Glutamatergic neuron (in vitro differentiated cells): ENCODE measurements at regions not wholly inside any gene's neighbourhood (a gene's known extent, or its start where the extent isn't known, plus 50 kb on each side); places are given as distances from the start of the nearest gene placed in this dataset.

Source experiments
- DNase-seq: peaks from one replicate; pipeline ENCODE4 v3.0.0; 2022
- H3K27ac Mint-ChIP-seq: one replicate; pipeline ENCODE4 v1.8.0; 2020; ENCODE audit warnings: mild to moderate bottlenecking, mixed read lengths, inconsistent platforms; ENCODE audit not compliant: unreplicated experiment
- H3K27me3 Mint-ChIP-seq: one replicate; pipeline ENCODE4 v1.8.0; 2020; ENCODE audit warnings: mild to moderate bottlenecking, moderate library complexity, mixed read lengths, inconsistent platforms; ENCODE audit not compliant: unreplicated experiment
- H3K36me3 Mint-ChIP-seq: one replicate; pipeline ENCODE4 v1.8.0; 2020; ENCODE audit warnings: mild to moderate bottlenecking, mixed read lengths, inconsistent platforms; ENCODE audit not compliant: unreplicated experiment
- H3K4me1 Mint-ChIP-seq: one replicate; pipeline ENCODE4 v1.8.0; 2020; ENCODE audit warnings: mild to moderate bottlenecking, low read depth, mixed read lengths, inconsistent platforms; ENCODE audit not compliant: unreplicated experiment
- H3K4me3 Mint-ChIP-seq: one replicate; pipeline ENCODE4 v1.8.0; 2020; ENCODE audit warnings: mild to moderate bottlenecking, mixed read lengths, inconsistent platforms; ENCODE audit not compliant: unreplicated experiment
- H3K9me3 Mint-ChIP-seq: one replicate; pipeline ENCODE4 v1.8.0; 2020; ENCODE audit warnings: mild to moderate bottlenecking, moderate library complexity, mixed read lengths, inconsistent platforms; ENCODE audit not compliant: unreplicated experiment
- TF ChIP-seq, protein P1 (sequence below): fragments of 200-600 bp; sonication (generic); IDR thresholded peaks from one replicate; pipeline ENCODE4 v1.5.0; 2021; ENCODE audit not compliant: partially characterized antibody, unreplicated experiment

DNA sequence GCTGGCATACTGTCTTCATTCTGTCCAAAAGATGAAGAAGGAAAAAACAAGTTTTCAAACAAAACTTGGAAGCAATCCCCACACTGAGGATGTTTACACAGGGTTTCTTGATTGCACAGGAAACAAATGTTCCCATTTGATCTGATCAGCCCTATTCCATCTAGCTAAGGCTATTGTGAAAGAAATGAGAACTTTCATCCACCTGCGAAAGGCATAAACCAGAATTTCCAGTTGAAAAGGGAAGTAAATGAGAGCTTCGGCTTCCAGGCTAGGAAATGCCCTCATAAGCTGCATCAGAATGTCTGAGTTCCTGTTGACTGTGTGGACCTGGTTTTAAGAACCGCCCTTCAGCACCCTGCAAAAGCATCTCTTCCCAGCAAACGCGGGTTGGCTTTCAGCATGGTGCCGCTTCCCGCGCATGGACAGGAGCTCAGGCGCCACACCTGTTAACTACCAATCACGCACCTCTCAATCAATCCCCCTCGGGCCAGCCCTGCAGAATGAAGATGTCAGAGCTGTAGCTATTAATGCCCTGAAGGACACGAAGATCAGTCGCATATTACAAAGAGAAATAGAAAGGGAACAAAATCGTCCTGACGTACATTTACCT is 850.4 kb downstream of the GALR1 start:
- H3K27ac Mint-ChIP-seq: no peak overlapping the region
- DNase-seq: no peak
- H3K4me1 Mint-ChIP-seq: no peaks in the 10 kb centered on the region
- H3K27me3 Mint-ChIP-seq: peaks cover 5% of the 10 kb centered on the region
- peaks cover 9% of the 10 kb centered on the region for H3K36me3 Mint-ChIP-seq
- H3K9me3 Mint-ChIP-seq: peaks cover 5% of the 10 kb centered on the region
- TF ChIP-seq, protein P1, sequence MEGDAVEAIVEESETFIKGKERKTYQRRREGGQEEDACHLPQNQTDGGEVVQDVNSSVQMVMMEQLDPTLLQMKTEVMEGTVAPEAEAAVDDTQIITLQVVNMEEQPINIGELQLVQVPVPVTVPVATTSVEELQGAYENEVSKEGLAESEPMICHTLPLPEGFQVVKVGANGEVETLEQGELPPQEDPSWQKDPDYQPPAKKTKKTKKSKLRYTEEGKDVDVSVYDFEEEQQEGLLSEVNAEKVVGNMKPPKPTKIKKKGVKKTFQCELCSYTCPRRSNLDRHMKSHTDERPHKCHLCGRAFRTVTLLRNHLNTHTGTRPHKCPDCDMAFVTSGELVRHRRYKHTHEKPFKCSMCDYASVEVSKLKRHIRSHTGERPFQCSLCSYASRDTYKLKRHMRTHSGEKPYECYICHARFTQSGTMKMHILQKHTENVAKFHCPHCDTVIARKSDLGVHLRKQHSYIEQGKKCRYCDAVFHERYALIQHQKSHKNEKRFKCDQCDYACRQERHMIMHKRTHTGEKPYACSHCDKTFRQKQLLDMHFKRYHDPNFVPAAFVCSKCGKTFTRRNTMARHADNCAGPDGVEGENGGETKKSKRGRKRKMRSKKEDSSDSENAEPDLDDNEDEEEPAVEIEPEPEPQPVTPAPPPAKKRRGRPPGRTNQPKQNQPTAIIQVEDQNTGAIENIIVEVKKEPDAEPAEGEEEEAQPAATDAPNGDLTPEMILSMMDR: no peak
- H3K4me3 Mint-ChIP-seq: no peak overlapping the region

GRCh38 chr18:78101091-78101490 is 851.4 kb downstream of the GALR1 start:
- Mint-ChIP-seq H3K27ac (no peak overlapping the region), H3K4me1 (no peaks in the 10 kb centered on the region), H3K9me3 (peaks cover 5% of the 10 kb centered on the region), H3K4me3 (no peak overlapping the region), H3K27me3 (peaks cover 5% of the 10 kb centered on the region), H3K36me3 (peaks cover 9% of the 10 kb centered on the region)
- TF ChIP-seq, protein P1: no peak
- DNase-seq: no peak

GRCh38 chr18:78102135-78102534 is 852.5 kb downstream of the GALR1 start:
- peaks cover 4% of the 10 kb centered on the region for H3K27me3 Mint-ChIP-seq
- H3K9me3 Mint-ChIP-seq: peaks cover 3% of the 10 kb centered on the region
- DNase-seq: no peak
- no peak overlapping the region for H3K27ac Mint-ChIP-seq
- H3K36me3 Mint-ChIP-seq: peaks cover 5% of the 10 kb centered on the region
- no peak overlapping the region for H3K4me3 Mint-ChIP-seq
- TF ChIP-seq, protein P1: no peak
- no peaks in the 10 kb centered on the region for H3K4me1 Mint-ChIP-seq

- no peak overlapping the region for H3K4me3 Mint-ChIP-seq
- DNase-seq: no peak
- no peaks in the 10 kb centered on the region for H3K4me1 Mint-ChIP-seq
- no peaks in the 10 kb centered on the region for H3K9me3 Mint-ChIP-seq
- H3K36me3 Mint-ChIP-seq: no peaks in the 10 kb centered on the region
- H3K27ac Mint-ChIP-seq: no peak overlapping the region
- TF ChIP-seq, protein P1: no peak
- H3K27me3 Mint-ChIP-seq: peaks cover 2% of the 10 kb centered on the region
Observed at GRCh38 chr18:78105611-78106010, 856.0 kb downstream of the GALR1 start.

- TF ChIP-seq, protein P1: no peak
- H3K36me3 Mint-ChIP-seq: no peaks in the 10 kb centered on the region
- no peak for DNase-seq
- H3K9me3 Mint-ChIP-seq: no peaks in the 10 kb centered on the region
- no peak overlapping the region for H3K27ac Mint-ChIP-seq
- H3K4me3 Mint-ChIP-seq: no peak overlapping the region
- no peaks in the 10 kb centered on the region for H3K4me1 Mint-ChIP-seq
- no peaks in the 10 kb centered on the region for H3K27me3 Mint-ChIP-seq
Observed at GRCh38 chr18:78106946-78107345, 857.3 kb downstream of the GALR1 start.
